Hepatocyte (in vitro differentiated cells): ENCODE measurements at regions not wholly inside any gene's neighbourhood (a gene's known extent, or its start where the extent isn't known, plus 50 kb on each side); places are given as distances from the start of the nearest gene placed in this dataset.
"Not testable (repeated sequence)": the region's sequence is repeated elsewhere in the genome, so short reads cannot be mapped to it uniquely, and the experiment has no call there.

Source experiments
- DNase-seq: peaks from one replicate; pipeline ENCODE4 v3.0.0-alpha.2; 2016; ENCODE audit warnings: low spot score
- H2AFZ ChIP-seq: fragments of 200-600 bp; sonication (generic); 2 replicates; pipeline ENCODE4 v1.6.0; 2016; ENCODE audit warnings: antibody characterized with exemption, mild to moderate bottlenecking
- H3K27ac ChIP-seq: fragments of 200-600 bp; sonication (generic); 2 replicates; pipeline ENCODE4 v1.5.1; 2016; ENCODE audit warnings: mild to moderate bottlenecking
- H3K27me3 ChIP-seq: fragments of 200-600 bp; sonication (generic); 2 replicates; pipeline ENCODE4 v1.6.1; 2016
- H3K36me3 ChIP-seq: fragments of 200-600 bp; sonication (generic); replicated peaks from 2 replicates; pipeline ENCODE4 v1.5.1; 2016; ENCODE audit warnings: low read depth; ENCODE audit not compliant: insufficient read depth
- H3K4me1 ChIP-seq: fragments of 200-600 bp; sonication (generic); 2 replicates; pipeline ENCODE4 v1.5.1; 2016; ENCODE audit warnings: mild to moderate bottlenecking, moderate library complexity; ENCODE audit not compliant: insufficient read depth
- H3K4me2 ChIP-seq: fragments of 200-600 bp; sonication (generic); 2 replicates; pipeline ENCODE4 v1.6.0; 2016
- H3K4me3 ChIP-seq: fragments of 200-600 bp; sonication (generic); 2 replicates; pipeline ENCODE4 v1.5.1; 2016; ENCODE audit warnings: mild to moderate bottlenecking
- H3K79me2 ChIP-seq: fragments of 200-600 bp; sonication (generic); 2 replicates; pipeline ENCODE4 v1.6.0; 2017; ENCODE audit warnings: mild to moderate bottlenecking
- H3K9me2 ChIP-seq: fragments of 200-600 bp; sonication (generic); replicated peaks from 2 replicates; pipeline ENCODE4 v1.6.0; 2017; ENCODE audit warnings: mild to moderate bottlenecking; ENCODE audit not compliant: insufficient read depth
- H3K9me3 ChIP-seq: fragments of 200-600 bp; sonication (generic); 2 replicates; pipeline ENCODE4 v1.5.1; 2016; ENCODE audit warnings: low read depth, mild to moderate bottlenecking
- H4K20me1 ChIP-seq: fragments of 200-600 bp; sonication (generic); 2 replicates; pipeline ENCODE4 v1.6.0; 2016; ENCODE audit warnings: mild to moderate bottlenecking; ENCODE audit not compliant: insufficient read depth, poor library complexity, severe bottlenecking
- EZH2 ChIP-seq: fragments of 200-600 bp; sonication (generic); IDR thresholded peaks from 2 replicates; pipeline ENCODE4 v1.6.1; 2016; ENCODE audit warnings: antibody characterized with exemption, mild to moderate bottlenecking, borderline replicate concordance
- EZH2phosphoT487 ChIP-seq: fragments of 200-600 bp; sonication (generic); IDR thresholded peaks from one replicate; pipeline ENCODE4 v1.6.1; 2018; ENCODE audit warnings: antibody characterized with exemption, mild to moderate bottlenecking, low read depth, moderate library complexity; ENCODE audit not compliant: unreplicated experiment, severe bottlenecking
- WGBS: methylation state at CpG from one replicate; pipeline ENCODE4 v1.1.6; 2016; ENCODE audit warnings: low lambda C conversion rate; ENCODE audit errors: missing lambda C conversion rate; 5-methylcytosine and 5-hydroxymethylcytosine counted together
- TF ChIP-seq, protein P1 (sequence below): fragments of 200-600 bp; sonication (generic); IDR thresholded peaks from 2 replicates; pipeline ENCODE4 v1.5.1; 2016; ENCODE audit warnings: antibody characterized with exemption, mild to moderate bottlenecking; ENCODE audit not compliant: poor library complexity

DNA sequence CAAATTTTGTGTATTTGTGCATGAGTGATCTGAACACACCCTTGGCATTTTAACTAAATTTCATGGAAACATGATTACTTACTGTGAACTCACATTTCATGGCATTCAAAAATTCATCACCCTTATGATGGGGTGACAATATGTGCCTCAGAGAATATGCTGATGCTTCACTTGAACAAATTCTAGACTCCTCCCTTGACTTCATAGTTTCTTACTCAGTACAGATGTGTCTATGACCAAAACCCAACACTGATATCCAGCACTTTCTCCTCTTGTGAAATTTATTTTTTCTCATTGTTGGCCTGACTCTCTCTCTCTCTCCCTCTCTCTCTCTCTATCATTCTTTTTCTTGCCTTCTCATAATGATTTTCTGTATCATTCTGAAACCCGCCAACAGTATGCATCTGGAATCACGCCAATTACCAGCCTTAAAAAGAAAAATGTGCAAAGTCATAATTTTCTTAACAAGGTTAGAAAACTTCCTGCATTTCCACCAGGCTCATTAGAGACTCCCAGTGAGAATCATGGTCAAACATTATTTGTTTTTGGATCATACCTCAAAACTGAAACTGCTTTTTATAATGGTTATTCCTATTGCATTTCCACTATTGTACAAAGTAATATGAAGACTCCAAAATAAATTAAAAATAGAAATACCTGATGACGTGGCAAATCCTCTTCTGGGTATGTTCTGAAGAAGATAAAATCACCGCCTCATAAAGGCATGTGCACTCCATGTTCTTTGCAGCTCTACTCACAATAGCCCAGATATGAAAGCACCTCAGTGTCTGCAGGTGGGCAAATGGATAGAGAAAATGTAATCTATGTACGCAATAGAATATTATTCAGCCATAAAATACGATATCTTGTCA, 722.2 kb downstream of the TMEM121 start:
- no peaks in the 10 kb centered on the region for H3K9me2 ChIP-seq
- H3K36me3 ChIP-seq = no peaks in the 10 kb centered on the region
- H3K4me2 ChIP-seq = no peak overlapping the region
- peaks cover 8% of the 10 kb centered on the region for H3K9me3 ChIP-seq
- H3K79me2 ChIP-seq = no peaks in the 10 kb centered on the region
- H3K4me3 ChIP-seq = no peak overlapping the region
- H3K27me3 ChIP-seq = no peaks in the 10 kb centered on the region
- WGBS = 36% methylated on average over 6 of the region's 6 CpGs
- H2AFZ ChIP-seq = no peak overlapping the region
- DNase-seq = no peak
- H3K4me1 ChIP-seq = no peaks in the 10 kb centered on the region
- no peak for TF ChIP-seq EZH2phosphoT487
- TF ChIP-seq, protein P1, sequence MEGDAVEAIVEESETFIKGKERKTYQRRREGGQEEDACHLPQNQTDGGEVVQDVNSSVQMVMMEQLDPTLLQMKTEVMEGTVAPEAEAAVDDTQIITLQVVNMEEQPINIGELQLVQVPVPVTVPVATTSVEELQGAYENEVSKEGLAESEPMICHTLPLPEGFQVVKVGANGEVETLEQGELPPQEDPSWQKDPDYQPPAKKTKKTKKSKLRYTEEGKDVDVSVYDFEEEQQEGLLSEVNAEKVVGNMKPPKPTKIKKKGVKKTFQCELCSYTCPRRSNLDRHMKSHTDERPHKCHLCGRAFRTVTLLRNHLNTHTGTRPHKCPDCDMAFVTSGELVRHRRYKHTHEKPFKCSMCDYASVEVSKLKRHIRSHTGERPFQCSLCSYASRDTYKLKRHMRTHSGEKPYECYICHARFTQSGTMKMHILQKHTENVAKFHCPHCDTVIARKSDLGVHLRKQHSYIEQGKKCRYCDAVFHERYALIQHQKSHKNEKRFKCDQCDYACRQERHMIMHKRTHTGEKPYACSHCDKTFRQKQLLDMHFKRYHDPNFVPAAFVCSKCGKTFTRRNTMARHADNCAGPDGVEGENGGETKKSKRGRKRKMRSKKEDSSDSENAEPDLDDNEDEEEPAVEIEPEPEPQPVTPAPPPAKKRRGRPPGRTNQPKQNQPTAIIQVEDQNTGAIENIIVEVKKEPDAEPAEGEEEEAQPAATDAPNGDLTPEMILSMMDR = no peak
- no peak for TF ChIP-seq EZH2
- H4K20me1 ChIP-seq = no peaks in the 10 kb centered on the region
- H3K27ac ChIP-seq = no peak overlapping the region

DNA sequence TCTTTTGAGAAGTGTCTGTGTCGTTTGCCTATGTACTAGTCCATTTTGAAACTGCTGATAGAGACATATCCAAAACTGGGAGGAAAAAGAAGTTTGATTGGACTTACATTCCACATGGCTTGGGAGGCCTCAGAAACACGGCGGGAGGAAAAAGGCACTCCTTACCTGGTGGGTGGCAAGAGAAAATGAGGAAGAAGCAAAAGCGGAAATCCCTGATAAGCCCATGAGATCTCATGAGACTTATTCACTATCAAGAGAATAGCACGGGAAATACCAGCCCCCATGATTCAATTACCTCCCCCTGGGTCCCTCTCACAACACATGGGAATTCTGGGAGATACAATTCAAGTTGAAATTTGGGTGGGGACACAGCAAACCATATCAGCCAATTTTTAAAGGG, 727.6 kb downstream of the TMEM121 start:
- 70% methylated on average over 5 of the region's 5 CpGs for WGBS
- not testable (repeated sequence) for H3K4me3 ChIP-seq, H3K36me3 ChIP-seq, H2AFZ ChIP-seq, H3K9me3 ChIP-seq, H4K20me1 ChIP-seq, DNase-seq, H3K27ac ChIP-seq, H3K9me2 ChIP-seq, H3K27me3 ChIP-seq, H3K4me2 ChIP-seq, H3K4me1 ChIP-seq, H3K79me2 ChIP-seq

DNA sequence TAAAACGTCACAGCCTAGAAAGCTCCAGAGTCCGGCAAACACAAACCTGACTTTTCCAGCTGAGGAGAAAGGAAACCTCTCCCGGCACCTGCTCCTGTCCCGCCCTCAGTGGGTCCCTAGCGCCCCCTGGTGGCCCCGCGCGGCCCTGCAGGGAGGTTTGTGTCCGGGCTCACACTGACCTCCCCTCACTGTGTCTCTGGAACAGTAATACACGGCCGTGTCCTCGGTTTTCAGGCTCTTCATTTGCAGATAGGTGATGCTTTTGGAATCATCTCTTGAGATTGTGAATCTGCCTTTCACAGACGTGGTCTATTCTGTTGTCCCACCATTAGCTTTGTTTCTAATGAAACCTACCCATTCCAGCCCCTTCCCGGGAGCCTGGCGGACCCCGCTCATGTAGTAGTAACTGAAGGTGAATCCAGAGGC, 731.2 kb downstream of the TMEM121 start:
- H3K9me2 ChIP-seq, H3K4me1 ChIP-seq, H3K27ac ChIP-seq, DNase-seq, H4K20me1 ChIP-seq, H3K27me3 ChIP-seq, H3K79me2 ChIP-seq, H3K4me3 ChIP-seq, H3K9me3 ChIP-seq, H2AFZ ChIP-seq, H3K4me2 ChIP-seq, H3K36me3 ChIP-seq: not testable (repeated sequence)
- 58% methylated on average over 16 of the region's 16 CpGs for WGBS

DNA sequence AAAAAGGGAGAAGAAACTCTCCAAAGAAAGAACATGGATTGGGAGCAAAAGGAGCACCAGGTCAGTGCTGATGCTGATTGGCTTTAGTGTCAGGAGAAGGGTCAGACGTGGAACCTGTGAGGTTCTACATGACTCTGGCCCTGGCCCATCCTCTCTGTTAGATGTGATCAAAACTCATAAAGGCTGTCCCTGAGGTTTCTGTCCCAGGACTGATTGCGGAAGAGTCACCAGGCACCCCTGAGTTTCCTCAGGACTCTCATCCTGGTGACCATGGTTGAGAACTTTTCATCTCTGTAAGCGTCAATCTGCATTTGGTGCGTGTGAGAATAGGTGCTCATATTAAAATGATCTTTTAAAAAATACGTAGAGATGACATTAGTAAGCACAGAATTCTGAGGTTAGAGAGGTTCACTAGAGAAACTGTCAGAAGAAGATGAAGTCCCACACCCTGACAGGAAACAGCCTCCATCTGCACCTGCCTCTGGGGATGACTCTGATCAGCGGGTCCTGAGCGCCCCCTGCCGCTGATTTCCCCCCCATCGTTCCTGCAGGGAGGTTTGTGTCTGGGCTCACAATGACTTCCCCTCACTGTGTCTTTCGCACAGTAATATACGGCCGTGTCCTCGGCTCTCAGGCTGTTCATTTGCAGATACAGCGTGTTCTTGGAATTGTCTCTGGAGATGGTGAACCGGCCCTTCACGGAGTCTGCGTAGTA, 741.8 kb downstream of the TMEM121 start:
- no peaks in the 10 kb centered on the region for H3K79me2 ChIP-seq
- no peaks in the 10 kb centered on the region for H3K27me3 ChIP-seq
- no peaks in the 10 kb centered on the region for H3K9me2 ChIP-seq
- H3K27ac ChIP-seq = no peak overlapping the region
- no peaks in the 10 kb centered on the region for H3K36me3 ChIP-seq
- no peak for DNase-seq
- H3K4me2 ChIP-seq = no peak overlapping the region
- no peak overlapping the region for H2AFZ ChIP-seq
- no peak overlapping the region for H3K4me3 ChIP-seq
- WGBS = 78% methylated on average over 17 of the region's 17 CpGs
- TF ChIP-seq EZH2 (no peak), EZH2phosphoT487 (no peak)
- TF ChIP-seq, protein P1 = no peak
- H3K4me1 ChIP-seq = no peaks in the 10 kb centered on the region
- no peaks in the 10 kb centered on the region for H3K9me3 ChIP-seq
- H4K20me1 ChIP-seq = no peaks in the 10 kb centered on the region
